ENCODE measurements at regions not wholly inside any gene's neighbourhood (a gene's known extent, or its start where the extent isn't known, plus 50 kb on each side); places are given as distances from the start of the nearest gene placed in this dataset.

GRCh38 chr17:73787076-73788059, 143.1 kb upstream of the SDK2 start:
- no peak for DNase-seq

GRCh38 chr17:73788111-73788510, 143.9 kb upstream of the SDK2 start:
- no peak for DNase-seq

- DNase-seq: no peak
These were observed 146.9 kb upstream of the SDK2 start for GRCh38 chr17:73791121-73791520.

- DNase-seq: no peak
These were observed 147.4 kb upstream of the SDK2 start for GRCh38 chr17:73791631-73792030.

- DNase-seq: no peak
These were observed 148.7 kb upstream of the SDK2 start for GRCh38 chr17:73792994-73793393.

- DNase-seq: no peak
These were observed 150.1 kb upstream of the SDK2 start for GRCh38 chr17:73794336-73794735.

- DNase-seq: no peak
These were observed 151.5 kb upstream of the SDK2 start for GRCh38 chr17:73795730-73796129.

- DNase-seq: no peak
These were observed 153.4 kb upstream of the SDK2 start for GRCh38 chr17:73797594-73798110.

- no peak for DNase-seq
These were observed 154.0 kb upstream of the SDK2 start for GRCh38 chr17:73798111-73798748.

- DNase-seq: no peak
These were observed 154.9 kb upstream of the SDK2 start for GRCh38 chr17:73799096-73799495.

- DNase-seq: no peak
These were observed 155.8 kb upstream of the SDK2 start for GRCh38 chr17:73799781-73800627.

GRCh38 chr17:73800893-73801292, 156.6 kb upstream of the SDK2 start:
- DNase-seq: no peak

- no peak for DNase-seq
These were observed 157.3 kb upstream of the SDK2 start for GRCh38 chr17:73801455-73802100.

GRCh38 chr17:73802314-73802713, 158.1 kb upstream of the SDK2 start:
- no peak for DNase-seq

GRCh38 chr17:73802871-73803270, 158.6 kb upstream of the SDK2 start:
- no peak for DNase-seq

- no peak for DNase-seq
These were observed 159.8 kb upstream of the SDK2 start for GRCh38 chr17:73803964-73804435.

- DNase-seq: no peak
These were observed 162.5 kb upstream of the SDK2 start for GRCh38 chr17:73806768-73807167.

GRCh38 chr17:73813201-73813600, 169.0 kb upstream of the SDK2 start:
- no peak for DNase-seq

GRCh38 chr17:73814075-73814474, 169.8 kb upstream of the SDK2 start:
- DNase-seq: no peak

GRCh38 chr17:73815474-73815873, 171.2 kb upstream of the SDK2 start:
- no peak for DNase-seq

- no peak for DNase-seq
These were observed 175.5 kb upstream of the SDK2 start for GRCh38 chr17:73819440-73820395.
